ENCODE measurements at regions not wholly inside any gene's neighbourhood (a gene's known extent, or its start where the extent isn't known, plus 50 kb on each side); places are given as distances from the start of the nearest gene placed in this dataset.

- H3K9me3 ChIP-seq: no peaks in the 10 kb centered on the region
- no peaks in the 10 kb centered on the region for H3K36me3 ChIP-seq
- TF ChIP-seq CTCF (IDR thresholded peaks at IDR 0.05): no peak
- DNase-seq: no peak
- WGBS (ENCODE audit: insufficient coverage, low coverage, low lambda C conversion rate, missing lambda C conversion rate): 65% methylated on average over 8 of the region's 9 CpGs
- intact Hi-C loops (cut with DNase I): no loop called here
- no peak overlapping the region for H3K4me3 ChIP-seq
- ATAC-seq: no peak
- H3K4me1 ChIP-seq: no peaks in the 10 kb centered on the region
- no peaks in the 10 kb centered on the region for H3K27me3 ChIP-seq
- no peak overlapping the region for H3K27ac ChIP-seq
Measured at GRCh38 chr7:153401795-153402720, 642.5 kb downstream of the ACTR3B start.

GRCh38 chr7:153402721-153403541, 643.4 kb downstream of the ACTR3B start:
- no peaks in the 10 kb centered on the region for H3K27me3 ChIP-seq
- TF ChIP-seq POLR2A (IDR thresholded peaks at IDR 0.05): no peak
- TF ChIP-seq CTCF (IDR thresholded peaks at IDR 0.05): no peak
- H3K4me1 ChIP-seq: no peaks in the 10 kb centered on the region
- DNase-seq: no peak
- no peak overlapping the region for H3K27ac ChIP-seq
- no peak overlapping the region for H3K4me3 ChIP-seq
- WGBS (ENCODE audit: insufficient coverage, low coverage, low lambda C conversion rate, missing lambda C conversion rate): 71% methylated on average over 6 of the region's 7 CpGs
- no peak for ATAC-seq
- intact Hi-C loops (cut with DNase I): no loop called here
- no peaks in the 10 kb centered on the region for H3K9me3 ChIP-seq
- H3K36me3 ChIP-seq: no peaks in the 10 kb centered on the region

GRCh38 chr7:153404124-153404523, 644.6 kb downstream of the ACTR3B start:
- WGBS (ENCODE audit: insufficient coverage, low coverage, low lambda C conversion rate, missing lambda C conversion rate): 49% methylated on average over 2 of the region's 2 CpGs
- TF ChIP-seq POLR2A (IDR thresholded peaks at IDR 0.05) (no peak), CTCF (IDR thresholded peaks at IDR 0.05) (no peak)
- ATAC-seq (no peak), DNase-seq (no peak)
- no peaks in the 10 kb centered on the region for H3K4me1 ChIP-seq
- H3K36me3 ChIP-seq: no peaks in the 10 kb centered on the region
- no peaks in the 10 kb centered on the region for H3K27me3 ChIP-seq
- H3K9me3 ChIP-seq: no peaks in the 10 kb centered on the region
- H3K4me3 ChIP-seq: no peak overlapping the region
- intact Hi-C loops (cut with DNase I): no loop called here
- H3K27ac ChIP-seq: no peak overlapping the region

- Histone ChIP-seq H3K9me3 (no peaks in the 10 kb centered on the region), H3K36me3 (no peaks in the 10 kb centered on the region), H3K4me3 (no peak overlapping the region), H3K27me3 (no peaks in the 10 kb centered on the region), H3K4me1 (no peaks in the 10 kb centered on the region), H3K27ac (no peak overlapping the region)
- no peak for ATAC-seq
- WGBS (ENCODE audit: insufficient coverage, low coverage, low lambda C conversion rate, missing lambda C conversion rate): 67% methylated on average over 9 of the region's 9 CpGs
- DNase-seq: no peak
- TF ChIP-seq CTCF (IDR thresholded peaks at IDR 0.05): no peak
- TF ChIP-seq POLR2A (IDR thresholded peaks at IDR 0.05): no peak
- intact Hi-C loops (cut with DNase I): no loop called here
Measured at GRCh38 chr7:153404781-153405279, 645.3 kb downstream of the ACTR3B start.
